NB4 (cell line): ENCODE measurements at regions not wholly inside any gene's neighbourhood (a gene's known extent, or its start where the extent isn't known, plus 50 kb on each side); places are given as distances from the start of the nearest gene placed in this dataset.

Experiments
- CTCF ChIP-seq: IDR thresholded peaks from one replicate; pipeline ENCODE4 v1.5.1; 2012; ENCODE audit warnings: low read depth, low read length
- POLR2A ChIP-seq: IDR thresholded peaks from 2 replicates; pipeline ENCODE4 v1.6.1; 2011; ENCODE audit warnings: mild to moderate bottlenecking; ENCODE audit not compliant: insufficient read length; ENCODE audit errors: extremely low read depth
- TF ChIP-seq, protein P1 (sequence below): IDR thresholded peaks from 2 replicates; pipeline ENCODE4 v1.6.1; 2011; ENCODE audit warnings: low read depth, low read length

DNA sequence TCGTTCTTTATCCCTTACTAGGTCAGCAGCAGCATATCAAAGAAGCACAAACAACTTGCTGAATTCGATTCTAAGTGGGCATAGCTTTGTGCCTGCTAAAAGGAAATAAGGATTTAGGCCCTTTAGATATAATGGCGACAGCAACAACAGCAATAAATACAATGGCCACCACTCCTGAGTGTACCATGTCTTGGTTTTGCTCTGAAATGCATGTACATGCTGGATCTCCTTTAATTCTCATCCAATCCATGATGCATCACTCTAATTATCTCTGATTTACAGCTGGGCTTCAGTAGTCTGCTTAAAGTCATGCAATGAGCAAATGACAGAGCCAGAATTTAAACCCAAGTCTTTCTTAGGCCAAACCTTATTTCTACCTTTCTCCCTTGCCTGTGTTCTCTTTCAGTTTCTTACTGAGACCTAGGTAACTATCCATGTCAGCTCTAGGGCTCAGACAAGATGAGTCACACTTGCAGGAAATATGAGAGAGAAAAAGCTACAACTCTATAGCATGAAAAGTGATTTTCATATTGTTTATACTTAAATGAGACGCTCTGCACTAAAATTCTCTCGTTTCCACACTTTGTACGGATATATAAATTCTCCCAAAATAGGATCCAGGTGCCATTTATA lies 111.8 kb downstream of the HMHB1 start:
- no peak for TF ChIP-seq CTCF
- TF ChIP-seq POLR2A: no peak
- TF ChIP-seq, protein P1, sequence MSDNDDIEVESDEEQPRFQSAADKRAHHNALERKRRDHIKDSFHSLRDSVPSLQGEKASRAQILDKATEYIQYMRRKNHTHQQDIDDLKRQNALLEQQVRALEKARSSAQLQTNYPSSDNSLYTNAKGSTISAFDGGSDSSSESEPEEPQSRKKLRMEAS: no peak
